Central memory CD8-positive, alpha-beta T cell (primary cell): ENCODE measurements at regions not wholly inside any gene's neighbourhood (a gene's known extent, or its start where the extent isn't known, plus 50 kb on each side); places are given as distances from the start of the nearest gene placed in this dataset.
"Not testable (repeated sequence)": the region's sequence is repeated elsewhere in the genome, so short reads cannot be mapped to it uniquely, and the experiment has no call there.

Source experiments
- ATAC-seq: fragments of 150-1000 bp; cut with Tn5 transposase; replicated peaks from 2 replicates; pipeline ENCODE4 v1.10.0; 2022; ENCODE audit warnings: mild to moderate bottlenecking, moderate FRiP score, moderate number of reproducible peaks; ENCODE audit not compliant: poor library complexity, severe bottlenecking; ENCODE audit errors: extremely low read depth
- DNase-seq, 2 donors: peaks; one replicate each; pipeline ENCODE4 v3.0.0; 2021; ENCODE audit warnings: low spot score in 2 of 2
- H3K27ac Mint-ChIP-seq: one replicate; pipeline ENCODE4 v1.8.0; 2022; ENCODE audit warnings: low read depth, mild to moderate bottlenecking, moderate library complexity, mixed read lengths
- H3K27me3 Mint-ChIP-seq: one replicate; pipeline ENCODE4 v1.8.0; 2022; ENCODE audit warnings: mixed read lengths
- H3K36me3 Mint-ChIP-seq: one replicate; pipeline ENCODE4 v1.8.0; 2022; ENCODE audit warnings: mild to moderate bottlenecking, moderate library complexity, mixed read lengths; ENCODE audit not compliant: insufficient read depth
- H3K4me1 Mint-ChIP-seq: one replicate; pipeline ENCODE4 v1.8.0; 2022; ENCODE audit warnings: mixed read lengths
- H3K4me3 Mint-ChIP-seq: one replicate; pipeline ENCODE4 v1.8.0; 2022; ENCODE audit warnings: mild to moderate bottlenecking, moderate library complexity, mixed read lengths
- H3K9me3 Mint-ChIP-seq: one replicate; pipeline ENCODE4 v1.8.0; 2022; ENCODE audit warnings: mixed read lengths

- H3K4me1 Mint-ChIP-seq: no peaks in the 10 kb centered on the region
- DNase-seq (no peak), ATAC-seq (no peak)
- H3K36me3 Mint-ChIP-seq: no peaks in the 10 kb centered on the region
- peaks cover 6% of the 10 kb centered on the region for H3K9me3 Mint-ChIP-seq
- H3K4me3 Mint-ChIP-seq: no peak overlapping the region
- H3K27ac Mint-ChIP-seq: no peak overlapping the region
- no peaks in the 10 kb centered on the region for H3K27me3 Mint-ChIP-seq
These were observed 136.7 kb downstream of the MMUT start for GRCh38 chr6:49326347-49326746.

- DNase-seq: no peak
- H3K27ac Mint-ChIP-seq: no peak overlapping the region
- H3K27me3 Mint-ChIP-seq: no peaks in the 10 kb centered on the region
- no peaks in the 10 kb centered on the region for H3K4me1 Mint-ChIP-seq
- no peaks in the 10 kb centered on the region for H3K36me3 Mint-ChIP-seq
- no peak for ATAC-seq
- no peak overlapping the region for H3K4me3 Mint-ChIP-seq
- H3K9me3 Mint-ChIP-seq: peaks cover 6% of the 10 kb centered on the region
These were observed 137.2 kb downstream of the MMUT start for GRCh38 chr6:49325891-49326290.

GRCh38 chr6:49322861-49323260, 140.2 kb downstream of the MMUT start:
- H3K4me3 Mint-ChIP-seq: no peak overlapping the region
- no peaks in the 10 kb centered on the region for H3K4me1 Mint-ChIP-seq
- no peak overlapping the region for H3K27ac Mint-ChIP-seq
- no peaks in the 10 kb centered on the region for H3K36me3 Mint-ChIP-seq
- no peaks in the 10 kb centered on the region for H3K27me3 Mint-ChIP-seq
- DNase-seq: no peak
- H3K9me3 Mint-ChIP-seq: no peaks in the 10 kb centered on the region
- no peak for ATAC-seq

GRCh38 chr6:49321561-49322072, 141.4 kb downstream of the MMUT start:
- H3K27ac Mint-ChIP-seq: no peak overlapping the region
- no peaks in the 10 kb centered on the region for H3K27me3 Mint-ChIP-seq
- no peak overlapping the region for H3K4me3 Mint-ChIP-seq
- no peak for DNase-seq
- H3K9me3 Mint-ChIP-seq: no peaks in the 10 kb centered on the region
- H3K36me3 Mint-ChIP-seq: no peaks in the 10 kb centered on the region
- H3K4me1 Mint-ChIP-seq: no peaks in the 10 kb centered on the region
- no peak for ATAC-seq

- Mint-ChIP-seq H3K9me3 (peaks cover 16% of the 10 kb centered on the region), H3K27ac (no peak overlapping the region), H3K36me3 (no peaks in the 10 kb centered on the region), H3K27me3 (no peaks in the 10 kb centered on the region), H3K4me1 (no peaks in the 10 kb centered on the region), H3K4me3 (no peak overlapping the region)
- DNase-seq (no peak), ATAC-seq (no peak)
These were observed 158.0 kb downstream of the MMUT start for GRCh38 chr6:49305010-49305409.

- H3K9me3 Mint-ChIP-seq: peaks cover 16% of the 10 kb centered on the region
- DNase-seq, ATAC-seq, H3K4me1 Mint-ChIP-seq, H3K27ac Mint-ChIP-seq, H3K36me3 Mint-ChIP-seq, H3K27me3 Mint-ChIP-seq, H3K4me3 Mint-ChIP-seq: not testable (repeated sequence)
These were observed 158.7 kb downstream of the MMUT start for GRCh38 chr6:49304393-49304792.

GRCh38 chr6:49300911-49301310, 162.1 kb downstream of the MMUT start:
- no peak overlapping the region for H3K27ac Mint-ChIP-seq
- H3K9me3 Mint-ChIP-seq: peaks cover 22% of the 10 kb centered on the region
- no peaks in the 10 kb centered on the region for H3K36me3 Mint-ChIP-seq

GRCh38 chr6:49300443-49300842, 162.6 kb downstream of the MMUT start:
- Mint-ChIP-seq H3K4me3 (no peak overlapping the region), H3K36me3 (no peaks in the 10 kb centered on the region), H3K9me3 (peaks cover 22% of the 10 kb centered on the region), H3K4me1 (no peaks in the 10 kb centered on the region), H3K27ac (no peak overlapping the region), H3K27me3 (no peaks in the 10 kb centered on the region)
- ATAC-seq (no peak), DNase-seq (no peak)

More at GRCh38 chr6:49300911-49301310, 162.1 kb downstream of the MMUT start:
- Mint-ChIP-seq H3K4me1 (no peaks in the 10 kb centered on the region), H3K4me3 (no peak overlapping the region), H3K27me3 (no peaks in the 10 kb centered on the region)
- ATAC-seq (no peak), DNase-seq (no peak)

- DNase-seq (no peak), ATAC-seq (no peak)
- peaks cover 22% of the 10 kb centered on the region for H3K9me3 Mint-ChIP-seq
- no peaks in the 10 kb centered on the region for H3K36me3 Mint-ChIP-seq
- H3K4me1 Mint-ChIP-seq: no peaks in the 10 kb centered on the region
- no peak overlapping the region for H3K4me3 Mint-ChIP-seq
- H3K27ac Mint-ChIP-seq: no peak overlapping the region
- no peaks in the 10 kb centered on the region for H3K27me3 Mint-ChIP-seq
These were observed 163.8 kb downstream of the MMUT start for GRCh38 chr6:49299279-49299678.

GRCh38 chr6:49284180-49284579, 178.9 kb downstream of the MMUT start:
- H3K27ac Mint-ChIP-seq: no peak overlapping the region
- no peaks in the 10 kb centered on the region for H3K4me1 Mint-ChIP-seq
- no peak for DNase-seq
- no peaks in the 10 kb centered on the region for H3K27me3 Mint-ChIP-seq
- H3K4me3 Mint-ChIP-seq: no peak overlapping the region
- H3K9me3 Mint-ChIP-seq: peaks cover 12% of the 10 kb centered on the region
- no peak for ATAC-seq
- no peaks in the 10 kb centered on the region for H3K36me3 Mint-ChIP-seq

GRCh38 chr6:49274809-49275769, 188.0 kb downstream of the MMUT start:
- not testable (repeated sequence) for H3K4me3 Mint-ChIP-seq, H3K27ac Mint-ChIP-seq, H3K36me3 Mint-ChIP-seq, DNase-seq, ATAC-seq, H3K27me3 Mint-ChIP-seq, H3K4me1 Mint-ChIP-seq
- peaks cover 19% of the 10 kb centered on the region for H3K9me3 Mint-ChIP-seq

- DNase-seq (no peak), ATAC-seq (no peak)
- H3K4me3 Mint-ChIP-seq: no peak overlapping the region
- H3K36me3 Mint-ChIP-seq: no peaks in the 10 kb centered on the region
- H3K9me3 Mint-ChIP-seq: peaks cover 4% of the 10 kb centered on the region
- no peaks in the 10 kb centered on the region for H3K4me1 Mint-ChIP-seq
- H3K27me3 Mint-ChIP-seq: no peaks in the 10 kb centered on the region
- no peak overlapping the region for H3K27ac Mint-ChIP-seq
These were observed 193.9 kb downstream of the MMUT start for GRCh38 chr6:49269190-49269589.

GRCh38 chr6:49264909-49265308, 198.1 kb downstream of the MMUT start:
- Mint-ChIP-seq H3K4me1 (no peaks in the 10 kb centered on the region), H3K27me3 (no peaks in the 10 kb centered on the region), H3K4me3 (no peak overlapping the region), H3K36me3 (no peaks in the 10 kb centered on the region), H3K9me3 (peaks cover 6% of the 10 kb centered on the region), H3K27ac (no peak overlapping the region)
- no peak for DNase-seq
- ATAC-seq: no peak
